Inflammatory macrophage treated with lipopolysaccharide for 1 hour (primary cell): ENCODE measurements at regions not wholly inside any gene's neighbourhood (a gene's known extent, or its start where the extent isn't known, plus 50 kb on each side); places are given as distances from the start of the nearest gene placed in this dataset.
"Not testable (repeated sequence)": the region's sequence is repeated elsewhere in the genome, so short reads cannot be mapped to it uniquely, and the experiment has no call there.

Experiments
- DNase-seq, 2 donors: peaks; one replicate each; pipeline ENCODE4 v3.0.0-alpha.2; 2020 to 2022

GRCh38 chr13:34179481-34179880, 361.5 kb downstream of the RFC3 start:
- DNase-seq, result no peak

GRCh38 chr13:34179927-34180326, 362.0 kb downstream of the RFC3 start:
- DNase-seq, result no peak

- not testable (repeated sequence) for DNase-seq
These were observed 363.3 kb downstream of the RFC3 start for GRCh38 chr13:34181256-34181655.

DNA sequence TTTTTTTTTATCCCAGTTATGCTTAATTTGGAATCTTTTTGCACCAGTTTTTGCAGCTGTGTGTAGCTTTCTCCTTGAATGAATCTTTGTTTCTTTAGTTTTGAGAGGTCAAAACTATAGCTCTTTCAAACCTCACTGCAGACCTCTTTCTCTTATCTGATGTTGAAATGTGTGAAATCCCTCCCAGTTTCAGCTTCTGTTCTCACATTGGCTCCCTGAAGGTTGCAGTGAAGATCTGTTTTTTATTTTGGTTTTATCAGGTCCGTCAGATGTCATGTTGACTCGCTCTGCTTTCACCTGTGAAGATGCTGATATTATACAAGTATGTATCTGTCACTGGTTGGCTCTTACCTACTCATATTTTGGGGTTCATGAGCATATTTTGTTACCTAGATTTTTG, 372.0 kb downstream of the RFC3 start:
- DNase-seq, result no peak

DNA sequence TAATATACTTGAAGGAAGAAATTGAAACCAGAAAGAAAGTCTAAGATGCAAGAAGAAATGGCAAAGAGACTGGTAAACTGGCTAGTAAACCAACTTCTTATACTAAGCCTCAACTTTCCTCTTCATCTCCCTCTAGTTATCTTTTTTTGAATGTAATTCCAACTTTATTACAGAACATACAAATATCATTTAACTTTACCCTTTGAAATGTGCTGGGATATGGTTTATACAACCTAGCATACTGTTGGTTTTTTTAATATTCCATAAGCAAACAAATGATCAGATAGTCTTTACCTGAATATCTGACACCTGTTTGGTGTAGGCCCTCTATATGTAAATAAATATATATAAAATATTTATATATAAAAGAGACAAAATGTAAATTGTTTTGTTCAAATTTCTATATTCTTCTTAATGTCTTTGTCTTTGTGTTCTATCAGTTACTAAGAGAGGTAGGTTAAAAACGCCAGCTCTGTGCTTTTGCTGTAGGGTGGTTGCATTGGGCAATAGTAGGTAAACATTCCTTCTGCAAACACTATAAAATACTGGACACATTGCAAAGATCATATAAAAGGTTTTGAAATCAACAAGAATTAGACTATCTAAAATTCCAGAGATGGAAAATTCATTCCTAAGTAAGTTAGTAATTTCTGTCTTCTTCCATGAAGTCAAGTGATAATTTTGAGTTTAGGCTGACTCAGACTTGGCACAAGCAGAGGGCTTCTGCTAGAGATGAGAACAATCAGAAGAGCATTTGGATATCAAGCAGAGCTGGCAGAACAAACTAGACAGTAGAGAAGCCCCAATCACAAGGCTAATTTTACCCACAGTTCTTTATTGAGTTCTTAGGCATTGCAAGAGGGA, 383.3 kb downstream of the RFC3 start:
- DNase-seq, result no peak

DNA sequence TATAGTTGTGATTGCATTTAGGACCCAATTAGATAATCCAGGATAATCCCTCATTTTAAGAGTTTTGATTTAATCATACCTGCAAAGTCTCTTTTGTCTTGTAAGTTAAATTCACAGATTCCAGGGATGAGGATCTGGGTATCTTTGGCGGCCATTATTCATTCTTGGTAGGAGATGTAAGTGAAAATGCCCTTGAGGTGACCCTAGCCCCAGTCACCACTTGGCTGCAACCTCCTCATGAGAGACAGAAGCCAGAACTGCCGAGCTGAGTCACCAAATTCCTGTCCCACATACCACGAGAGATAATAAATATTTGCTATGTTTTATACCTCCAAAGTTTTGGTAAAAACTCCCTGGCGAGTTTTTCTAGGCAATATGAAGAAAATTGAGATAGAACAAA, 389.4 kb downstream of the RFC3 start:
- DNase-seq, result no peak

GRCh38 chr13:34207872-34208271, 389.9 kb downstream of the RFC3 start:
- DNase-seq, result no peak

DNA sequence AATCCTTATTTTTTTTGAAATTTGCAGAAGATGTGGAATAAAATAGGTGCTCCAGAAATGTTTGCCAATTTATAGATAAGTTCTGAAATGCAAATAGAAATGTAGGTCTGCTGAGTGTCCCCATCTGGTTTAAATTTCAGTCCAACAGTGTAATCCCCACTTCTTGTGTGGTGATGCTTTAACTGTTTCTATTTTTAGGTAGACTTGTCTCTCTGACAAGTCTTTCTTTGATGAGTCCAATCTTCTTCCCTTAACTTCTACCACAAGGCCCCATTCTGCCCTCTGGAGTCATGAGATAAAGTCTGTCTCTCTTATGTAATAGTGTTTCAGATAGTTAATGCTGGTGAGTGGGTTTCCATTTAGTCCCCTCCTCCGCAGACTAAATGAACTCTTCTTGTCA, 390.4 kb downstream of the RFC3 start:
- no peak for DNase-seq

GRCh38 chr13:34210341-34210740, 392.4 kb downstream of the RFC3 start:
- DNase-seq, result no peak

- DNase-seq, result no peak
These were observed 396.7 kb downstream of the RFC3 start for GRCh38 chr13:34214686-34215085.

DNA sequence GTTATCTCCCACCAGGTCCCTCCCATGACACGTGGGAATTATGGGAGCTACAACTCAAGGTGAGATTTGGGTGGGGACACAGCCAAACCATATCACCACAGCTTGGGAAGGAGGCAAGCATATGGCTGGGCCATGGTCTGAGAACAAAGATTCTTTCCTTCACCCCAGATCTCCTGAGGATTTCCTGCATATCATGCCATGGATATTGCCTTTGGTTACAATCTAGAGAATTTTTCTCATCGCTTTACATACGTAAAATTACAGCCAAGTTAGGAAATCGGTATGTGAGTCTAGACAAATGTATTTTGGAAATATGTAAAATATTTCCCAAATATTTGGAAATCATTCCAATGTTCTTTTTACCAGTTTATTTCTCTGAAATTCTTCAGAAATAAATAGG, 398.3 kb downstream of the RFC3 start:
- no peak for DNase-seq

DNA sequence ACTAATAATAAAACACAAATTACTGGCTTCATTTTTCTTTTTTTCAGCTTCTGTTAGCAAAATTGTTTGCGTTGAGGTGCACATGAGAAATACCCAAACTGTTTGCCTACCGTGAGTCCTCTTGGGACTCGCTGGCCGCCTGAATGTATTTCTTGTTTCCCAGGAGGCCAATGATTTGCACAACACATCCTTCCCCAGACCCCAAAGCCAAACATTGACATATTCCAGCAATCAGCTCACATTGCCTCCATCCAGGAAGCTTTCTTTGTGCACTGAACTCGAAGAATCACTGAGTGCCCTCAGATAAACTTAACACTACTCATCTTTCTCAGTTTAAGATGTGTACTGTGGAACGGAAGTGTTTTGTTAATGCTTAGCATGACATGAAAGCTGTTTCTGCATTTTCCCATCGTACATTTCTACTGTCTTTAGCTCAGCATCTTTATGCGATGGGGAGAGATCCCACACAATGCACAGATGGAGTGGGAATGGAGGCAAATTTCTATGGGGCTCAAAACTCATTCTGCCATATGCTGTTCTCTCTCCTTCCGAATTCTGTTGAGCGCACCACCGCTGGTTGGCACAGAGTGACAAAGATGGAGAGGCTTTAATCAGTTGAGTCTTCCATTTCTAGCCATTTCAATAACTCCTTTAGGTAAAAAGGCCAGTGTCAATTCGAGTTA, 399.5 kb downstream of the RFC3 start:
- no peak for DNase-seq

DNA sequence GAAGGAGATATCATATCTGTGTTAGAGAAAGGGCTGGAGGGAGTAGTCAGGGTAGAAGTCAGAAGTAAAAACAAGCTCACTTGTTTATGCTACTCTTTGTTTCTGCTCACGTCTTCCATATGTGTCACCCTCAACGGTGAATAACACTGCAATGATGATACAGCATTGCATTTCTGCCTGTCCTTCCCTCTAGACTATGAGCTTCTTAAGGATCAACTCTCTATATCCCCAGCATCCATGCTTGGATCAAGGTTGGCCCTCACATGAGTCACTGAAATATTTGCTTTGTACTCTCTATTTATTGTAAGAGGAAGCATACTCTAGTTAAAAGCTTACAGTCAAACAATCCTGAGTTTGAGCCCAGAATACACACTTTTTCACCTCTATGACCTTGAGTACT, 406.0 kb downstream of the RFC3 start:
- no peak for DNase-seq

GRCh38 chr13:34224877-34225276, 406.9 kb downstream of the RFC3 start:
- DNase-seq, result no peak

DNA sequence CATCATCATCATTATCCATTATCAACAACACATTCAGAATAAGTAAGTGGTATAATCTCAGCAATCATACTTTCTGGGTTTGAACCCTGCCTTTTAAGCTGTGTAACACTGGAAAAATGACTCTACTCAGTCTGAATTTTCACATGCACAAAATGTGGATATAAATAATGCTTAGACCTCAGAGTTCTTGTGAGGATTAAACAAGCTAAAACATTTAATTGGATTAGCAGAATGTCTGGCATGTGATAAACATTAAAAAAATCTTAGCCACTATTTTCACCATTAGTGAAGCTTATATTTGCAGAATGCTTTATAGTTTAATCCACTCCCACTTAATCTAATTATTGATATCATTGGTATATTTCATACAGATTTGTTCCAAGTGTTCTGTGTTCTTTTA, 412.3 kb downstream of the RFC3 start:
- no peak for DNase-seq

DNA sequence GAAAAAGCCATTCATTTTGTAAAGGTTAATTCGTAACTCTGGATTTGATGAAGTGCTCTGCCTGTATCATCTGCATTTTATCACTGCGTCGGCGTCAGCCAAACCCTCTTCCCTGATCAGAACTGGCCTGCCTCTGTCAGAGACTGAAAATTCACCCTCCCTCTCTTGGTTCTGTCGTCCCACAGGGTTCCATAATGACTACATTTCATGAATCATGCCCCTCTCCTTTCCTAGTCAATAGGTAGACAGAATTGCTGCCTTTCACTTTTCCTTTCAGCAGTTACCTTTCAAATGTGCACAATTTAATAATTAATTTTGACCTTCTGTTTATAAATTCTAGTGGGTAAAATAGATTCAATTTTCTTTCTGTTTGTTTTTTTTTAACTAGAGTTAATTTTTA, 423.4 kb downstream of the RFC3 start:
- no peak for DNase-seq

- DNase-seq, result no peak
These were observed 425.5 kb downstream of the RFC3 start for GRCh38 chr13:34243403-34243802.

GRCh38 chr13:34246511-34246910, 428.6 kb downstream of the RFC3 start:
- no peak for DNase-seq

DNA sequence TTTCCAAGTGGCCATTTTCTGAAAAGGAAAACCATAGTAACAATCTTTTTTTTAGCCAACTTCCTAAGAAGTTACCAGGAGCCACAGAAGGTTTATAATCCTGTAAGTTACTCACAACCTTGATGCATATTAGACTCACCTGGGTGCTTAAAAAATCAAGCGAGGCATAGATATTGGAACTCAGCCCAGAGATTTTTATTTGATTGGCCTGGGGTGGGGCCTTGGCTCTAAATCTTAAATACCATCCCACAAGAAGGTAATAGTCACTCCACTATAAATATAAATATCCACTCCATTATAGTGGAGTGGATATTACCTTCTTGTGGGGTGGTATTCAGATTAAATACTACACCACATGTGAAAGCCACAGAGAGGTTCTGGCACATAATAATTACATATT, 429.6 kb downstream of the RFC3 start:
- DNase-seq, result no peak

- DNase-seq, result no peak
These were observed 431.6 kb downstream of the RFC3 start for GRCh38 chr13:34249546-34250039.

DNA sequence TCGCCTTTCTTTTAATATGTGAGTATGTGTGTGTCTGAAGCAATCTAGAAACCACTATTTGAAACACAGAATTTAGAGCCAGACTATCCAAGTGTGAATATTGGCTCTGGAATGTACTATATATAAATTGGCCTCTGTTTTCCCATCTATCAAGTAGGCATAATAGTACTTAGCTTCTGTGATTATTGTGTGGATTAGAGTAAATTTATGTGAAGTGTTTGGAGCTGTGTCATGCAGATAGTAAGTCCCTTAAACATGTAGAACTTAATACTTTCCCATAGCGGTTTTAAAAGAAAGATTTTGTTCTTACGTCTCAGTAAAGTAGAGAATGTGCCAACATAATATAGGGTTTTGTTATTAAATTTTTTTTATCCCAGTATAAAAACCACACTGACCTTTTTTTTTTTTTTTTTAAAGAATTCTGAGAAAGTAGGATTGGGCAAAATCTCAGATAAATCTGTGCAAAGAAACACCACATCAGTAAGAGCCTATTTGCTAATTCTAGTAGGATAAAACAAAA, 432.3 kb downstream of the RFC3 start:
- DNase-seq, result no peak

- DNase-seq, result no peak
These were observed 436.4 kb downstream of the RFC3 start for GRCh38 chr13:34254366-34254765.

DNA sequence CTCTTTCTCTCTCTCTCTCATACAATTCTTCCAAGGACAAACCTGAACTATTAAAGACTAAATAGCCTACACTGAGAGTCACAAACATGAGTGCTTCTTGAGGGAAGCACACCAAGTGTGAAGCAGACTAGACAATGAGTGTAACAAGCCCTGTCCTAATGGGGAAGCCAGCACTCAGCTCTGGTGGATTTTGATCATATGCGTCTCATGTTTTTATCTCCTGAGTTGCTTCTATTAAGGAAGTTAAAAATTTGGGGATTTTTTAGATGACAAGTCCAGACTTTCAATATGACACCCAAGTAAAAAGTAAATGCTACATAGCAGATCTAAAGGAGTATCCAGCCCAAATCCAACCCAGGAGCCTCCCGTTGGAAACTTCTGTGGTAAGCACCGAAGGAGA, 437.8 kb downstream of the RFC3 start:
- DNase-seq, result peak; percentile 2 to 12

DNA sequence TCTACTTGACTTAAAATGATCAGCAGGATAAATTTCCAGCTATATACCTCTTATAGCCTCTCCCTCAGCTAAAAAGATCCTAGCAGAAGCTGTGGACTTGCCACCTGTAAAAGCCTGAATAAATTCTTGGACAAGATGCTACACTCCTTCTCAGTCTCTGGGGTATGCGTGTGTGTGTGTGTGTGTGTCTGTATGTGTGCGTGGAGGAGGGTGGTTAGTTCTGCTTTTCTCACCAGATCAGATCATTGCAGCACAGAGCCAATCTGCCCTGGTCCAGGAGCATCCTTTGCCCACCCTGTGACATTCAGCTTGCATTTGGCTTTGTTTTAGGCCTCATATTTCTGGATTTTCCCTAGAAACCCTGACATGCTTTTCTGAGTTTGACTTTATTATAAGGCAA, 438.3 kb downstream of the RFC3 start:
- DNase-seq, result peak in 1 of 2 donors; percentile 2
